Endothelial cell of umbilical vein (primary cell): ENCODE measurements at regions not wholly inside any gene's neighbourhood (a gene's known extent, or its start where the extent isn't known, plus 50 kb on each side); places are given as distances from the start of the nearest gene placed in this dataset.

ENCODE experiments used
- BruUV-seq: library from RNA; stranded (reverse); fragments of 400-500 nt; replicated peaks from 2 replicates; lab custom pipeline; 2021; lab: Mats Ljungman, UMichigan
- CTCF ChIA-PET: fragments of 300-600, 350-600 bp; sonication (Branson Sonifier 250); formaldehyde crosslinking; loops from one replicate; lab custom pipeline; 2021; ENCODE audit warnings: antibody characterized with exemption, inconsistent platforms; lab: Charles Lee
- POLR2A ChIA-PET: fragments of 300-600, 350-600 bp; sonication (Branson Sonifier 250); formaldehyde crosslinking; loops from one replicate; lab custom pipeline; 2021; ENCODE audit warnings: antibody characterized with exemption, inconsistent platforms; lab: Charles Lee
- DNase-seq: peaks from one replicate; pipeline ENCODE4 v3.0.0-alpha.2; 2011; ENCODE audit warnings: low read depth, low spot score
- FAIRE-seq: peaks from 2 replicates; lab custom pipeline; 2011; peaks lifted over from hg19 to GRCh38; lab: Jason Lieb, UNC
- H2AFZ ChIP-seq: 2 replicates; pipeline ENCODE4 v1.6.0; 2012; ENCODE audit warnings: low read depth, low read length, control low read depth, inconsistent platforms
- H3K27ac ChIP-seq: 2 replicates; pipeline ENCODE4 v1.5.1; 2011; ENCODE audit warnings: low read depth, mild to moderate bottlenecking, control low read depth, low read length, moderate library complexity; ENCODE audit not compliant: insufficient read depth
- H3K27me3 ChIP-seq, 2 experiments: 2 replicates each; pipeline versions ENCODE4 v1.6.0 to v1.6.1; 2011; ENCODE audit warnings: low read length in 2 of 2, mixed read lengths in 1 of 2; ENCODE audit not compliant: control insufficient read depth in 2 of 2, insufficient read depth in 2 of 2
- H3K36me3 ChIP-seq, 2 experiments: 2 replicates in 1 of 2; 3 replicates in 1 of 2; pipeline ENCODE4 v1.5.1; 2011; ENCODE audit warnings: low read length in 2 of 2, mild to moderate bottlenecking in 1 of 2, moderate library complexity in 1 of 2; ENCODE audit not compliant: control insufficient read depth in 2 of 2, insufficient read depth in 2 of 2; ENCODE audit errors: extremely low read depth in 1 of 2
- H3K4me1 ChIP-seq: 3 replicates; pipeline ENCODE4 v1.5.1; 2011; ENCODE audit warnings: mild to moderate bottlenecking, low read length; ENCODE audit not compliant: control insufficient read depth, insufficient read depth; ENCODE audit errors: extremely low read depth
- H3K4me2 ChIP-seq: 2 replicates; pipeline ENCODE4 v1.6.1; 2011; ENCODE audit warnings: low read length, control low read depth, mixed read lengths; ENCODE audit not compliant: insufficient read depth
- H3K4me3 ChIP-seq, 3 experiments: fragments of 200-600 bp in 1 of 3; sonication (generic), shearing (Covaris generic) in 1 of 3; replicated peaks in 1 of 3; 2 replicates each; pipeline ENCODE4 v1.5.1; 2011 to 2016; ENCODE audit warnings: control low read depth in 3 of 3, low read length in 3 of 3, mild to moderate bottlenecking in 2 of 3, inconsistent platforms in 1 of 3, low read depth in 1 of 3, moderate library complexity in 1 of 3; ENCODE audit not compliant: insufficient read depth in 1 of 3
- H3K79me2 ChIP-seq: 2 replicates; pipeline ENCODE4 v1.6.0; 2012; ENCODE audit warnings: low read length, inconsistent platforms; ENCODE audit not compliant: control insufficient read depth, insufficient read depth
- H3K9ac ChIP-seq: replicated peaks from 2 replicates; pipeline ENCODE3; 2011; ENCODE audit warnings: low read length, control low read depth; ENCODE audit not compliant: insufficient read depth; ENCODE audit errors: extremely low read depth
- H3K9me1 ChIP-seq: replicated peaks from 3 replicates; pipeline ENCODE4 v1.6.0; 2011; ENCODE audit warnings: mild to moderate bottlenecking, low read length; ENCODE audit not compliant: control insufficient read depth, insufficient read depth; ENCODE audit errors: extremely low read depth
- H3K9me3 ChIP-seq: replicated peaks from 2 replicates; pipeline ENCODE4 v1.5.1; 2012; ENCODE audit warnings: low read length, inconsistent platforms; ENCODE audit not compliant: control insufficient read depth, insufficient read depth
- H4K20me1 ChIP-seq: replicated peaks from 2 replicates; pipeline ENCODE3; 2011; ENCODE audit warnings: mild to moderate bottlenecking, low read length; ENCODE audit not compliant: control insufficient read depth, insufficient read depth; ENCODE audit errors: extremely low read depth
- EZH2 ChIP-seq: IDR thresholded peaks from 2 replicates; pipeline ENCODE4 v1.6.1; 2012; ENCODE audit warnings: borderline replicate concordance, low read depth, mild to moderate bottlenecking, moderate library complexity, low read length, inconsistent platforms; ENCODE audit not compliant: severe bottlenecking
- FOS ChIP-seq: IDR thresholded peaks from 2 replicates; pipeline ENCODE4 v1.6.1; 2011; ENCODE audit warnings: mild to moderate bottlenecking, low read length, moderate library complexity, borderline replicate concordance; ENCODE audit not compliant: insufficient read depth
- GATA2 ChIP-seq: IDR thresholded peaks from 2 replicates; pipeline ENCODE4 v1.7.0; 2011; ENCODE audit warnings: low read depth, mild to moderate bottlenecking, moderate library complexity, mixed read lengths, low read length; ENCODE audit not compliant: insufficient read length, insufficient read depth
- JUN ChIP-seq: IDR thresholded peaks from 2 replicates; pipeline ENCODE4 v1.6.1; 2011; ENCODE audit warnings: borderline replicate concordance, low read depth; ENCODE audit not compliant: insufficient read length, insufficient read depth
- MYC ChIP-seq: IDR thresholded peaks from one replicate; pipeline ENCODE4 v1.6.1; 2011; ENCODE audit warnings: mild to moderate bottlenecking, low read depth, low read length
- POLR2A ChIP-seq: IDR thresholded peaks from 2 replicates; pipeline ENCODE4 v1.6.1; 2012; ENCODE audit warnings: low read depth, mild to moderate bottlenecking, control low read depth, low read length
- POLR2AphosphoS5 ChIP-seq: IDR thresholded peaks from 2 replicates; pipeline ENCODE4 v1.6.1; 2012; ENCODE audit warnings: low read depth, mild to moderate bottlenecking, control low read depth, low read length, moderate library complexity; ENCODE audit not compliant: insufficient read depth
- dilution Hi-C: fragments of 300-500 bp; cut with MboI; formaldehyde crosslinking; loops from one replicate; pipeline ENCODE4 v1.15.0; 2019; ENCODE audit warnings: low sequenced_read_pairs; ENCODE audit not compliant: extremely low pct_ligation_motif_present
- intact Hi-C: fragments of 100-400 bp; cut with micrococcal nuclease; formaldehyde crosslinking; loops from one replicate; pipeline ENCODE4 v1.10.0; 2022
- TF ChIP-seq, protein P1 (sequence below): IDR thresholded peaks from 2 replicates; pipeline ENCODE4 v1.6.1; 2011; ENCODE audit not compliant: insufficient read depth, insufficient read length
- TF ChIP-seq, protein P2 (sequence below), 2 donors: IDR thresholded peaks; 1 replicate in 1 of 2; 2 replicates in 1 of 2; pipeline ENCODE4 v1.5.1; 2011; ENCODE audit warnings: low read length in 2 of 2, mild to moderate bottlenecking in 2 of 2, moderate library complexity in 2 of 2, control low read depth in 1 of 2, inconsistent platforms in 1 of 2, low read depth in 1 of 2; ENCODE audit not compliant: insufficient read depth in 1 of 2; ENCODE audit errors: extremely low read depth in 1 of 2

- H4K20me1 ChIP-seq: peaks cover 2% of the 10 kb centered on the region
- H3K9me1 ChIP-seq: no peaks in the 10 kb centered on the region
- H3K4me1 ChIP-seq: no peaks in the 10 kb centered on the region
- FAIRE-seq: no peak
- no peaks in the 10 kb centered on the region for H3K79me2 ChIP-seq
- ChIA-PET POLR2A (no interaction called here), CTCF (interaction anchor here (1.3 kb wide), 1 partner anchor 26 kb away, joined by 4 read pairs; no protein-coding TSS in a partner anchor)
- TF ChIP-seq JUN: no peak
- TF ChIP-seq POLR2AphosphoS5: no peak
- TF ChIP-seq, protein P1, sequence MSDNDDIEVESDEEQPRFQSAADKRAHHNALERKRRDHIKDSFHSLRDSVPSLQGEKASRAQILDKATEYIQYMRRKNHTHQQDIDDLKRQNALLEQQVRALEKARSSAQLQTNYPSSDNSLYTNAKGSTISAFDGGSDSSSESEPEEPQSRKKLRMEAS: no peak
- no peak for TF ChIP-seq GATA2
- TF ChIP-seq MYC: no peak
- TF ChIP-seq POLR2A: no peak
- no peak for TF ChIP-seq FOS
- TF ChIP-seq EZH2: no peak
- TF ChIP-seq, protein P2, sequence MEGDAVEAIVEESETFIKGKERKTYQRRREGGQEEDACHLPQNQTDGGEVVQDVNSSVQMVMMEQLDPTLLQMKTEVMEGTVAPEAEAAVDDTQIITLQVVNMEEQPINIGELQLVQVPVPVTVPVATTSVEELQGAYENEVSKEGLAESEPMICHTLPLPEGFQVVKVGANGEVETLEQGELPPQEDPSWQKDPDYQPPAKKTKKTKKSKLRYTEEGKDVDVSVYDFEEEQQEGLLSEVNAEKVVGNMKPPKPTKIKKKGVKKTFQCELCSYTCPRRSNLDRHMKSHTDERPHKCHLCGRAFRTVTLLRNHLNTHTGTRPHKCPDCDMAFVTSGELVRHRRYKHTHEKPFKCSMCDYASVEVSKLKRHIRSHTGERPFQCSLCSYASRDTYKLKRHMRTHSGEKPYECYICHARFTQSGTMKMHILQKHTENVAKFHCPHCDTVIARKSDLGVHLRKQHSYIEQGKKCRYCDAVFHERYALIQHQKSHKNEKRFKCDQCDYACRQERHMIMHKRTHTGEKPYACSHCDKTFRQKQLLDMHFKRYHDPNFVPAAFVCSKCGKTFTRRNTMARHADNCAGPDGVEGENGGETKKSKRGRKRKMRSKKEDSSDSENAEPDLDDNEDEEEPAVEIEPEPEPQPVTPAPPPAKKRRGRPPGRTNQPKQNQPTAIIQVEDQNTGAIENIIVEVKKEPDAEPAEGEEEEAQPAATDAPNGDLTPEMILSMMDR (IDR thresholded peaks at IDR 0.05; ENCODE audit: extremely low read depth in 1 of 2, insufficient read depth in 1 of 2, low read depth in 1 of 2, low read length in 2 of 2): no peak
- BruUV-seq: no TSS peak
- no peak overlapping the region for H3K9ac ChIP-seq
- H3K4me3 ChIP-seq: no peak overlapping the region
- H2AFZ ChIP-seq: no peak overlapping the region
- no peak overlapping the region for H3K4me2 ChIP-seq
- no peaks in the 10 kb centered on the region for H3K9me3 ChIP-seq
- intact Hi-C loops (no loop called here), dilution Hi-C loops (no loop called here)
- DNase-seq: no peak
- H3K36me3 ChIP-seq: no peaks in the 10 kb centered on the region
- H3K27me3 ChIP-seq: peaks cover 0 to 2% of the 10 kb centered on the region in 2 experiments
- no peak overlapping the region for H3K27ac ChIP-seq
Measured at GRCh38 chr13:99642006-99642405, 140.7 kb downstream of the TM9SF2 start.
